Daoy (cell line): ENCODE measurements at regions not wholly inside any gene's neighbourhood (a gene's known extent, or its start where the extent isn't known, plus 50 kb on each side); places are given as distances from the start of the nearest gene placed in this dataset.
A peak's percentile ranks its signal among the peaks of the same experiment; 100 is the strongest.
"Not testable (repeated sequence)": the region's sequence is repeated elsewhere in the genome, so short reads cannot be mapped to it uniquely, and the experiment has no call there.

ENCODE experiments used
- DNase-seq: peaks from one replicate; pipeline ENCODE4 v3.0.0-alpha.2; 2015; ENCODE audit warnings: low read depth

GRCh38 chr20:5453316-5453715 is 136.6 kb upstream of the PROKR2 start:
- not testable (repeated sequence) for DNase-seq

DNA sequence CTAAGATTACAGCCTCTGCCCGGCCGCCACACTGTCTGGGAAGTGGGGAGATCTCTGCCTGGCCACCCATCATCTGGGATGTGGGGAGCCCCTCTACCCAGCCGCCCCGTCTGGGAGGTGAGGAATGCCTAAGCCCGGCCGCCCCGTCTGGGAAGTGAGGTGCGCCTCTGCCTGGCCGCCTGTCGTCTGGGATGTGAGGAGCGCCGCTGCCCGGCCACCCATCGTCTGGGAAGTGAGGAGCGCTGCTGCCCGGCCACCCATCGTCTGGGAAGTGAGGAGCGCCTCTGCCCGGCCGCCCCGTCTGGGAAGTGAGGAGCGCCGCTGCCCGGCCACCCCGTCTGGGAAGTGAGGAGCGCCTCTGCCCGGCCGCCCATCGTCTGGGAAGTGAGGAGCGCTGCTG is 135.9 kb upstream of the PROKR2 start:
- not testable (repeated sequence) for DNase-seq

- not testable (repeated sequence) for DNase-seq
Observed at GRCh38 chr20:5452286-5452685, 135.5 kb upstream of the PROKR2 start.

DNA sequence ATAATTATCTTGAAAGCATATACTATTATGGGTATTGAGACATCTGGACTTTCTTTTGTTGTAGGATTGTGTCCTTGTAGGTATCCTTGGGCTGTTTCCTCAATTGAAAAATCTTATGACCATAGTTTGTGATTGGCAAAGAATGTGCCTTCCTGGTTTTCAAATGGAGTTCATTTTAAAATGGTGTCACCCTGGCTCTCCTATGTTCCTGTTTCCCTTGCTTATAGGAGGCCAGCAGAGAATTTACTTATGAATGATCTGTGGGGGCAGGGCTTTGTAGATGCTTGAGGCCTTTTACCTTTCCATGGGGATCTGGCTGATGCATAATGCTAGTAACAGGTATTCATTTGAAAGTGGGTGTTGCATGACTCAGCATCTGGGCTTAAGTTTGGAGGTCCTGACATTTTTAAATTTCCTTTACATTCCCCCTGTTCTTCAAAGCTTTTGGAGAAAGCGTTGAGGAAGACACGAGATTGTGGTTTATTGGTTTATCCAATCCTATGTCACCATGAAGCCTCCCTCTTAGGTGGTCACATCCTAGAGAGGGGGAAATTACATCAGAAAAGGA is 135.0 kb upstream of the PROKR2 start:
- DNase-seq = no peak

DNA sequence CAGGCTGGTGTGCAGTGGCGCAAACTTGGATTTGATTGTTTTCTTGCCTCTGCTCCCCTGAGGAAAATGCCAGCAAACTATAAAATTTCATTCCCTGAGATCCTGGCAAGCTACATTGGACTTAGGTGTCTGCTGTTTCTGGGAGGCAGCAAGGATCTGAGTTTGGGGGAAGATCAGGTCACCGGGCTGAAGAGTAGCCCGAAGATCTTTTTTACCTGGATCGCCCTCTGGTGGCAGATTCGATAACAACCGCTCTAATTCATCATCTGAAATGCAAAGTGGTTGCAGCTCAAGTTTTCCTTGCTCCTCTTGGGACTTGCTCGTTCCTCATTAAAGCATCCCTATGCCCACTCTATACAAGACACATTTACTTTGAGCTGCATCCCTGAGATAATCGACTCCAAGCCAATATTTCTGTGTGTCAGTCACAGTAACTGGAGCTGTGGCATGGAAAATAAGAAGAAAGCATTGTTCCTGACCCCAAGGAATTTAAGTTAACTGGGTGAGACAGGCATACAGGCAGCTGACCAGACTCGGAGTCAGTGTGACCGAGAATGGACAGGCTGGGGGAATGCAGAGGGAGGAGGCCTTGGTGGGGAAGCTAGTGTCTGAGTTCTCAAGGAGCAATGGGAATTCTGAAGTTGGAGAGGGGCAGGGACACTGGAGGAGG is 131.8 kb upstream of the PROKR2 start:
- DNase-seq = no peak

DNA sequence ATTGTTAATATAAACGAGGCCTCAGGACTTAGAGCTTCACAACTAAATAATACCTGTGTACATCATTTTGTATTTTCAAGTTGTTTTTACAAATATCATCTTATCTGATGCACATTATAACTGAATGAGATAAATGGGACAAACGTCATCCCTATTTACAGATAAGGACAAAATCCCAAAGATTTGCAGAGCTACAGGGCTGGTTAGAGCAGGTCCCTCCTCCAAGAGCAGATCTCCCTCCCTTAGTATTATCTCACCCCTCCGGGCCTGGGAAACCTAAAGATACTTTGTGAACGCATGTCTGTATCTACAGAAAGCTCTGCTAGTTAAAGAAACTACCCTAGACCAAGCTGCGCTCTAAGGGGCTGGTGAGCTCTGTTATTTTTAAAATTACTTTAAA is 130.4 kb upstream of the PROKR2 start:
- no peak for DNase-seq

- DNase-seq = no peak
Observed at GRCh38 chr20:5445611-5446010, 128.9 kb upstream of the PROKR2 start.

GRCh38 chr20:5442101-5442500 is 125.3 kb upstream of the PROKR2 start:
- no peak for DNase-seq

DNA sequence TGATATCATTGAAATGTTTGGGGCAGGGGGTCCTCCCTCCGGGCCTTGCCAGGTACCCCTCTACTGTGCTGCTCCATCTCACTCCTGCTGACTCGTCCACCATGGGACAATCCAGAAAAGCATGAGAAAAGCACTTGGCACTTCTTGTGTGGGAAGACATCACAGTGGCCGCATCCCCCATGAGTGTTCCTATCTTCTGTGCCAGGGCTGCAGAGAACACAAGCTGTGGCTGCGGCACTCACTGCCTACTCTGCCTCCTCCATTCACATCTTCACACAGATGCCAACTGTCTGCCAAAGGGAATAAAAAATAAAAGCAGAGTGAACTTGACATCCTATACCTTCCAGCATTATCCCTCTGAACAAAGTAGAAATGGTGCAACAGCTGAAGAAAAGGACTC is 117.4 kb upstream of the PROKR2 start:
- DNase-seq = no peak

- DNase-seq = no peak
Observed at GRCh38 chr20:5433352-5433751, 116.6 kb upstream of the PROKR2 start.

DNA sequence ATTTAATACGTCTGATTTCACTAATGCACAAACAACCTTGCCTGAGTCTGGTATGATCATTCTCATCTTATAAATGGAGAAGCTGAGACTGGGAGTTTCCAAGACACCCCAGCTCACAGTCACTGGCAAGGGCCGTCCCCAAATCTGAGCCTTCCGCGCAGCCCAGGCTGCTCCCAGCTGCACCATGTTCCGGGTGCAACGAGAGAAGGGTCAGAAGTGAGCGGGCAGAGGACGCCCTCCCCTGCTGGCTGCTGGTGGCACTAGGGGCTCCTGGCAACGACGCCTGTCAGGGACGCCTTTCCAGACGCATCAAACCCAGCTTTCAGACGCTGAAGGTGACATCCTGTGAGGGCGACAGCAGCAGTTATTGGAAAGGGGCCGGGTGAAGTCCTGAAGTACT is 115.3 kb upstream of the PROKR2 start:
- DNase-seq = no peak

DNA sequence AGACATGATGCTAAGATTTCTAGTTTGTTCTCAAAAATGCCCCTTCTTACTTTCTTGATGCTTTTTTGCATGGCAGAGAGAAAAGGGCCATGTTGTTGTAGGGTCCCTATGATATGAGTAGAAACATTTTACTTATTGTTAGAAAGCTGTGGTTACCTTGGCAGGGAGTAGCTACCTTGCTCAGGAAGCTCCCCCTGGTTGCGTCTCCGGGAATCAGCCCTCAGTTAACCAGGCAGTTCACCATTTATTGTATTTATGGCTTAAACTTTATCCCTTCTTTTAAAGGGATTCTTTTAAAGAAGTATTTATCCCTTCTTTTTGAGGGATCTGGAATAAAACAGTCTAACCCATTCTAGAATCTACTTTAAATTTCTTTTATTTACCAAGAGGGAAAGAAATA is 113.9 kb upstream of the PROKR2 start:
- DNase-seq = no peak

DNA sequence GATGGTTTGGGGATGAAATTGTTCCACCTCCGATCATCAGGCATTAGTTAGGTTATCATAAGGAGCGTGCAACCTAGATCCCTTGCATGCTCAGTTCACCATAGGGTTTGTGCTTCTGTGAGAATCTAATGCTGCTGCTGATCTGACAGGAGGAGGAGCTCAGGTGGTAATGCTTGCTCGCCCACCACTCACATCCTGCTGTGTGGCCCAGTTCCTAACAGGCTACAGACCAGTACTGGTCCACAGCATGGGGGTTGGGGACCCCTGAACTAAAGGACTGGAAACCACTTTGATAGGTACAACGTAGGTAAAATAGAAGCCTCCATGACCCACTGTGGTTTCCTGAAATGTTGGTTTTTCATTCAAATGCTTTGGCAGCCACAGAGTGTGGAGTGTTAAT is 109.3 kb upstream of the PROKR2 start:
- no peak for DNase-seq

DNA sequence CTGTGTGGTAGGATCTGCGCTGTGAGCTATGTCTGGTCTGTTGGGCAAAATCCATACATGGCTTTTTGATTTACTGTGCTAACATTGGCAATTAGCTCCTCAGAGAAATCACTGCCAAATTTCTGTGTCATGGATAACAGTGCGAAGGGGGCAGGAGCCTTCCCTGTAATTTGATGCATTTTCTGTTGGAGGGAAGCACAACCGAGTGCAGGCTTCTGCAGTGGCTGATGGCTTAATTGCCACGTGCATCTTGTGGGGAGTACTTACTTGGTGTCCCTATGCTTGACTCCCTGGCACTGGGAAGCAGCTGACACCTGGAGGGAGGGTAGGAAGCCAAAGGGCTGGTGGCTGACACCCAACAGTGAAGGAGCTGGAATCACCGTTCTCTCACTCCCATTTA is 99.3 kb upstream of the PROKR2 start:
- no peak for DNase-seq

- no peak for DNase-seq
Observed at GRCh38 chr20:5413394-5413793, 96.6 kb upstream of the PROKR2 start.

DNA sequence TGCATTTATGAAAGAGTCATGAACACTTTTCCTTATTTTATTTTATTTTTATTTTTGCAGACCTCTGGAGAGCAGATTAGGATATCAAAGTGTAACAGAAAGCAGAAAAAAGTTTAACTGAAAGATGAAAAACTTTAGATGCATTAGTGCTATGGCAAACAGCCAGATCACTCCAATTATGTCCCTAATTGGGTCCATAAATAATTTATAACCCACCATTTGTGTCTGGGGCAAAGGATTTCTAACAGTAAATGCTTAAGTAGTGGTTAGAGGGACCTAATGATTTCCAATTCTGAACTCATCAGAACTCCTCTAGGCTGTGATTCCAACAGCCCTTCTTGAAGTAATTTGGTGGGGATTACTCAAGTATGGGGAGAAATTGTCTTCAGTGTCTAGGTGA is 93.7 kb upstream of the PROKR2 start:
- DNase-seq = no peak

- peak; percentile 3 for DNase-seq
Observed at GRCh38 chr20:5402903-5403531, 86.3 kb upstream of the PROKR2 start.

DNA sequence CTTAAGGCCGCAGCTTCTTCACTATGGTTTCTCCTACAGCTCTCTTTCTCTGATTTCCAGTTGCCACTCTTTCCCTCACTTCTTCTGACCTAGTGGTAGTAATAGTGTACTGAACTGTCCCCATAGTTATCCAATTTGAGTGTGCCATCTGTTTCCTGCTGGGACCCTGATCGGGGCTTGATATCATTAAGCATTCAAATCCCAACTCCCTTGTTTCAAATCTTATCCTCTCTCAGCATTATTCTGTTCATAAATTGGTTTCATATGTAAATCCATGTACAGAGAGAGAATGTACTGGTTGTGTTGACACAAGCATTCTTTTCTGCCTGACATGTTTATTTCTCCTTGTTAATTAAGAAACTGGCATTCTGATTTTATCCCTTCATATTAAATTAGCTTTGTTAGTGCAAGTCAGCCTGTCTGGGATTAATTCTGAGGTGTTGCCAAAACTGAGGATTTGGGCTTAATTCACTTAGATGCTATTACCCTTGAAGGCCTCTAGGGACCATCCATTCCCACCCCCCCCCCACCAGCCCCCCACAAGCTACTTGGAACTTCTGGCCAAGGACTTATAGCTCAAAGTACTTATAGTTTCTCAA is 84.6 kb upstream of the PROKR2 start:
- DNase-seq = no peak

DNA sequence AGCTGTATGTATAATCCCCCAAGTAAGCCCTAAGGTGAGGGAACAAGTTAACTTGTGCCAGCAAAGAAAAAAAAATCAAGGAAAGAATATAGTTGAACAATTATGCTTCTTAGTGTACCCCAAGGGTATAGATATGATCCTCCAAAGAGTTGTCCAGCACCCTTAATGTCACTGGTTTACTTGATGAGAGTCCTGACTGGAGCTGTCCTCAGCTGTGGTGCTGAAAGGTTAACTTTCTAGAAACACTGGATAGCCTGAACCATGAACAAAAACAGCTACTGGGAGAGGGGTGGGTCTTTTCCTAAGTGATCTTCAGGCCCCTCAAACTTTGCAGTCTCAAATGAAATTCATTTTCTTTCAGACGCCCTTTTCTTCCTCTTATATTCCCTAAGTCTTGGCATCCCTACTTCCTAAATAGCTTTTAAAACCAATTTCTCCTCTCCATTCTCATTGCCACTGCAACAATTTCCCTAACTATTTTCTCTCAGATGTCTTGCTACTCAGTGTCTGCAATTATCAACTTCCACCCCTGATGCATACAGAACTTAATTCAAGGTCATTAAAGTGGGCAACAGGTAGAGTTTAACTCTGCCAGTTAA is 83.5 kb upstream of the PROKR2 start:
- DNase-seq = no peak

- DNase-seq = no peak
Observed at GRCh38 chr20:5397393-5397792, 80.6 kb upstream of the PROKR2 start.

- no peak for DNase-seq
Observed at GRCh38 chr20:5395932-5396727, 79.4 kb upstream of the PROKR2 start.
